ENCODE measurements at regions not wholly inside any gene's neighbourhood (a gene's known extent, or its start where the extent isn't known, plus 50 kb on each side); places are given as distances from the start of the nearest gene placed in this dataset.

GRCh38 chr5:7068899-7069298, 327.0 kb upstream of the ADCY2 start:
- no peak for TF ChIP-seq CTCF (conservative IDR thresholded peaks at IDR 0.05; ENCODE audit: low read length)
- TF ChIP-seq EZH2phosphoT487 (IDR thresholded peaks at IDR 0.05; ENCODE audit: borderline replicate concordance, low read depth, low read length): no peak
